Upper lobe of left lung (tissue), 4 donors: ENCODE measurements at regions not wholly inside any gene's neighbourhood (a gene's known extent, or its start where the extent isn't known, plus 50 kb on each side); places are given as distances from the start of the nearest gene placed in this dataset.

ENCODE experiments used
- EP300 ChIP-seq, 4 donors: sonication (generic); formaldehyde crosslinking; IDR thresholded peaks; one replicate each; pipeline ENCODE4 v1.5.1; 2017; ENCODE audit warnings: antibody characterized with exemption in 4 of 4, control low read depth in 2 of 4
- POLR2AphosphoS5 ChIP-seq, 2 donors: sonication (generic); formaldehyde crosslinking; IDR thresholded peaks; one replicate each; pipeline ENCODE4 v1.5.1; 2017; ENCODE audit warnings: antibody characterized with exemption in 2 of 2
- TF ChIP-seq, protein P1 (sequence below), 6 experiments: fragments of 450-650 bp in 4 of 6; fragments of 200-600 bp in 2 of 6; sonication (generic) in 2 of 6; IDR thresholded peaks; one replicate each; pipeline ENCODE4 v1.5.1; 2016 to 2019; ENCODE audit warnings: antibody characterized with exemption in 6 of 6

DNA sequence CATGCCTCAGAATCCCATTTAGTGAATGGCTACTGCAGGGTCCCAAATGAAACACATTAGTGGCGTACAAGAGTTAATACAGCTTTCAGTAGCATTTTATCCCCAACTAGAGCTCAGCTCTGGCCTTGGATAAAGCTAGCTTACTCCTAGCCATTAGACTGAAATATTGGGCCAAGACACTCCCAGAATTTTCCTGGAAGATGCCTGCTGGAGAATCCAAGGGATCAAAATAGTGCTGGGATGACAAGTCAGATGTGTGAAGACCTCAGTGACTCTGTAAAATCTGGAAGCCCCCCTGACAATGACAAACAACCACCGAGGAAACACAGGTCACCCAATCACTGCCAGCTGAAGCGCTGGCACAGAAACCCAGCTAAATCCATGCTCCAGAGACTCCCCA, 303.1 kb upstream of the SORL1-AS1 start:
- TF ChIP-seq POLR2AphosphoS5 (IDR thresholded peaks at IDR 0.05): no peak
- TF ChIP-seq, protein P1, sequence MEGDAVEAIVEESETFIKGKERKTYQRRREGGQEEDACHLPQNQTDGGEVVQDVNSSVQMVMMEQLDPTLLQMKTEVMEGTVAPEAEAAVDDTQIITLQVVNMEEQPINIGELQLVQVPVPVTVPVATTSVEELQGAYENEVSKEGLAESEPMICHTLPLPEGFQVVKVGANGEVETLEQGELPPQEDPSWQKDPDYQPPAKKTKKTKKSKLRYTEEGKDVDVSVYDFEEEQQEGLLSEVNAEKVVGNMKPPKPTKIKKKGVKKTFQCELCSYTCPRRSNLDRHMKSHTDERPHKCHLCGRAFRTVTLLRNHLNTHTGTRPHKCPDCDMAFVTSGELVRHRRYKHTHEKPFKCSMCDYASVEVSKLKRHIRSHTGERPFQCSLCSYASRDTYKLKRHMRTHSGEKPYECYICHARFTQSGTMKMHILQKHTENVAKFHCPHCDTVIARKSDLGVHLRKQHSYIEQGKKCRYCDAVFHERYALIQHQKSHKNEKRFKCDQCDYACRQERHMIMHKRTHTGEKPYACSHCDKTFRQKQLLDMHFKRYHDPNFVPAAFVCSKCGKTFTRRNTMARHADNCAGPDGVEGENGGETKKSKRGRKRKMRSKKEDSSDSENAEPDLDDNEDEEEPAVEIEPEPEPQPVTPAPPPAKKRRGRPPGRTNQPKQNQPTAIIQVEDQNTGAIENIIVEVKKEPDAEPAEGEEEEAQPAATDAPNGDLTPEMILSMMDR (IDR thresholded peaks at IDR 0.05): no peak
- no peak for TF ChIP-seq EP300 (IDR thresholded peaks at IDR 0.05)
